Esophagus muscularis mucosa (tissue), 4 donors: ENCODE measurements at regions not wholly inside any gene's neighbourhood (a gene's known extent, or its start where the extent isn't known, plus 50 kb on each side); places are given as distances from the start of the nearest gene placed in this dataset.

Experiments used
- CTCF ChIP-seq, 3 experiments: fragments of 200-600 bp in 2 of 3; fragments of 450-650 bp in 1 of 3; sonication (generic) in 2 of 3; IDR thresholded peaks; one replicate each; pipeline ENCODE4 v1.5.1; 2017 to 2019; ENCODE audit warnings: antibody characterized with exemption in 3 of 3, mild to moderate bottlenecking in 2 of 3, moderate library complexity in 1 of 3
- EP300 ChIP-seq: sonication (generic); formaldehyde crosslinking; IDR thresholded peaks from one replicate; pipeline ENCODE4 v1.6.1; 2017; ENCODE audit warnings: antibody characterized with exemption
- POLR2A ChIP-seq: fragments of 450-650 bp; IDR thresholded peaks from one replicate; pipeline ENCODE4 v1.6.1; 2017; ENCODE audit warnings: antibody characterized with exemption, moderate library complexity, mild to moderate bottlenecking, low read depth
- POLR2AphosphoS5 ChIP-seq, 2 donors: sonication (generic); formaldehyde crosslinking; IDR thresholded peaks; one replicate each; pipeline ENCODE4 v1.6.1; 2017; ENCODE audit warnings: antibody characterized with exemption in 2 of 2

- no peak for TF ChIP-seq POLR2AphosphoS5 (IDR thresholded peaks at IDR 0.05)
- TF ChIP-seq CTCF (IDR thresholded peaks at IDR 0.05), result no peak
- TF ChIP-seq POLR2A, result no peak
- no peak for TF ChIP-seq EP300
These were observed 730.8 kb upstream of the CITED2 start for GRCh38 chr6:140105241-140105640.
